ENCODE measurements at regions not wholly inside any gene's neighbourhood (a gene's known extent, or its start where the extent isn't known, plus 50 kb on each side); places are given as distances from the start of the nearest gene placed in this dataset.
"Not testable (repeated sequence)": the region's sequence is repeated elsewhere in the genome, so short reads cannot be mapped to it uniquely, and the experiment has no call there.

DNA sequence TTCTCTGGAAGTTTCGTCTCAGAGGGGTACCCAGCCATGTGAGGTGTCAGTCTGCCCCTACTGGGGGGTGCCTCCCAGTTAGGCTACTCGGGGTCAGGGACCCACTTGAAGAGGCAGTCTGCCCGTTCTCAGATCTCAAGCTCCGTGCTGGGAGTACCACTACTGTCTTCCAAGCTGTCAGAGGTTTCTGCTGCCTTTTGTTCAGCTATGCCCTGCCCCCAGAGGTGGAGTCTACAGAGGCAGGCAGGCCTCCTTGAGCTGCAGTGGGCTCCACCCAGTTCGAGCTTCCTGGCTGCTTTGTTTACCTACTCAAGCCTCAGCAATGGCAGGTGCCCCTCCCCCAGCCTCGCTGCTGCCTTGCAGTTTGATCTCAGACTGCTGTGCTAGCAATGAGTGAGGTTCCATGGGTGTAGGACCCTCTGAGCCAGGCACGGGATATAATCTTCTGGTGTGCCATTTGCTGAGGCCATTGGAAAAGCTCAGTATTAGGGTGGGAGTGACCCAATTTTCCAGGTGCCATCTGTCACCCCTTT is 71.0 kb upstream of the SH3GLB1 start:
- not testable (repeated sequence) for DNase-seq (ENCODE audit: low read depth in 4 of 6, low spot score in 6 of 6); H3K27ac ChIP-seq (ENCODE audit: low read depth, low read length); H3K36me3 ChIP-seq (ENCODE audit: control insufficient read depth, insufficient read depth, low read length); H3K4me1 ChIP-seq (ENCODE audit: control insufficient read depth, insufficient read depth, low read length); H3K9me3 ChIP-seq (ENCODE audit: control insufficient read depth, insufficient read depth, low read length); H3K4me3 ChIP-seq (ENCODE audit: low read depth, low read length); H3K27me3 ChIP-seq (ENCODE audit: control insufficient read depth, insufficient read depth, low read length)
- WGBS (ENCODE audit: insufficient coverage): 88% methylated on average over 3 of the region's 7 CpGs

DNA sequence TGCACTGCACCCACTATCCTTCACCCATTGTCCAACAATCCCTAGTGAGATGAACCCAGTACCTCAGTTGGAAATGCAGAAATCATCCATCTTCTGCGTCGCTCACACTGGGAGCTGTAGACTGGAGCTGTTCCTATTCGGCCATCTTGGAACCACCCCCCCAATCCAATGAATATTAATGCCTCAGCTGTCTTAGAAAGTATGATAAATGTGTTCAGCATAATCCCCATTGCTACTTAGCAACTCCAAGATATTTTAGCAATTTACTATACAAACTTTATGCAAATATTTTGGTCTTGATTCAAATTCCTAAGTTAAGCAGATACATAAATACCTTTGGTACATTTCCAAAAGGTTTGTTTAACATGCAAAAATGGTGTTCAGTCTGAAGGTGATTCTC is 70.5 kb upstream of the SH3GLB1 start:
- WGBS (ENCODE audit: insufficient coverage): no CpG with 5 or more reads among the region's 3 CpGs
- H3K4me1 ChIP-seq (ENCODE audit: control insufficient read depth, insufficient read depth, low read length): no peaks in the 10 kb centered on the region
- H3K4me3 ChIP-seq (ENCODE audit: low read depth, low read length): no peak overlapping the region
- H3K27me3 ChIP-seq (ENCODE audit: control insufficient read depth, insufficient read depth, low read length): no peaks in the 10 kb centered on the region
- H3K36me3 ChIP-seq (ENCODE audit: control insufficient read depth, insufficient read depth, low read length): no peaks in the 10 kb centered on the region
- no peaks in the 10 kb centered on the region for H3K9me3 ChIP-seq (ENCODE audit: control insufficient read depth, insufficient read depth, low read length)
- DNase-seq (ENCODE audit: low read depth in 4 of 6, low spot score in 6 of 6): no peak
- H3K27ac ChIP-seq (ENCODE audit: low read depth, low read length): no peak overlapping the region

GRCh38 chr1:86636898-86637297 is 67.5 kb upstream of the SH3GLB1 start:
- no peak overlapping the region for H3K27ac ChIP-seq (ENCODE audit: low read depth, low read length)
- no peaks in the 10 kb centered on the region for H3K4me1 ChIP-seq (ENCODE audit: control insufficient read depth, insufficient read depth, low read length)
- H3K9me3 ChIP-seq (ENCODE audit: control insufficient read depth, insufficient read depth, low read length): no peaks in the 10 kb centered on the region
- no peak overlapping the region for H3K4me3 ChIP-seq (ENCODE audit: low read depth, low read length)
- no peaks in the 10 kb centered on the region for H3K27me3 ChIP-seq (ENCODE audit: control insufficient read depth, insufficient read depth, low read length)
- DNase-seq (ENCODE audit: low read depth in 4 of 6, low spot score in 6 of 6): no peak
- no peaks in the 10 kb centered on the region for H3K36me3 ChIP-seq (ENCODE audit: control insufficient read depth, insufficient read depth, low read length)

DNA sequence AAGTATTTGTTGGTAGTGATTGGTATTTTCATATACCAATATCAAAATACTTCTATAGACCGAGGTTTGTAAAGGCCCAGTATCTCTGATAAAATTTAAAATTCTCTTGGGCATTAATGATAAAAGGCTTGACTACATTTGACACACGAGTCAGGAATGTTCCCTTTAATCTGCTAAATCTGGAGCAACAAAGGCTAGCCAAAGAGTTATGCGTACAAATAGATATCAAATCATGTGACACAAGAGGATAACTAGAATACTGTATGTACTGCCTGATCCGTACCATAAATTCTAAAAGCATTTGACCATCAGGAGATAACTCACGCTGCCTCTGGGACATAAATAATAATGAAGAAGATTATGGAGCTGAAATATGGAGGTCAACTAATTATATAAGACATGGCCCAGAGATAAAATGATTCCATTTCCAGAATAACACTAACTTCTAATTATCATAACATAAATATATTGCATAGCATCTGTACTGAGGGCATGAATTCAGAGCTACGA is 64.2 kb upstream of the SH3GLB1 start:
- H3K4me1 ChIP-seq (ENCODE audit: control insufficient read depth, insufficient read depth, low read length): no peaks in the 10 kb centered on the region
- H3K27ac ChIP-seq (ENCODE audit: low read depth, low read length): no peak overlapping the region
- no peaks in the 10 kb centered on the region for H3K27me3 ChIP-seq (ENCODE audit: control insufficient read depth, insufficient read depth, low read length)
- H3K4me3 ChIP-seq (ENCODE audit: low read depth, low read length): no peak overlapping the region
- no peak for DNase-seq (ENCODE audit: low read depth in 4 of 6, low spot score in 6 of 6)
- WGBS (ENCODE audit: insufficient coverage): 50% methylated on average over 1 of the region's 6 CpGs
- no peaks in the 10 kb centered on the region for H3K36me3 ChIP-seq (ENCODE audit: control insufficient read depth, insufficient read depth, low read length)
- no peaks in the 10 kb centered on the region for H3K9me3 ChIP-seq (ENCODE audit: control insufficient read depth, insufficient read depth, low read length)

- Histone ChIP-seq H3K4me3 (ENCODE audit: low read depth, low read length) (no peak overlapping the region), H3K4me1 (ENCODE audit: control insufficient read depth, insufficient read depth, low read length) (no peaks in the 10 kb centered on the region), H3K27ac (ENCODE audit: low read depth, low read length) (no peak overlapping the region), H3K27me3 (ENCODE audit: control insufficient read depth, insufficient read depth, low read length) (no peaks in the 10 kb centered on the region), H3K9me3 (ENCODE audit: control insufficient read depth, insufficient read depth, low read length) (no peaks in the 10 kb centered on the region), H3K36me3 (ENCODE audit: control insufficient read depth, insufficient read depth, low read length) (no peaks in the 10 kb centered on the region)
- no peak for DNase-seq (ENCODE audit: low read depth in 4 of 6, low spot score in 6 of 6)
These were observed 63.1 kb upstream of the SH3GLB1 start for GRCh38 chr1:86641318-86641717.

- H3K27ac ChIP-seq (ENCODE audit: low read depth, low read length); H3K4me3 ChIP-seq (ENCODE audit: low read depth, low read length); DNase-seq (ENCODE audit: low read depth in 4 of 6, low spot score in 6 of 6); H3K36me3 ChIP-seq (ENCODE audit: control insufficient read depth, insufficient read depth, low read length); H3K9me3 ChIP-seq (ENCODE audit: control insufficient read depth, insufficient read depth, low read length); H3K27me3 ChIP-seq (ENCODE audit: control insufficient read depth, insufficient read depth, low read length); H3K4me1 ChIP-seq (ENCODE audit: control insufficient read depth, insufficient read depth, low read length): not testable (repeated sequence)
- no CpG with 5 or more reads among the region's 5 CpGs for WGBS (ENCODE audit: insufficient coverage)
These were observed 59.7 kb upstream of the SH3GLB1 start for GRCh38 chr1:86644655-86645054.

- H3K27ac ChIP-seq (ENCODE audit: low read depth, low read length): no peak overlapping the region
- no peak overlapping the region for H3K4me3 ChIP-seq (ENCODE audit: low read depth, low read length)
- no CpG with 5 or more reads among the region's 3 CpGs for WGBS (ENCODE audit: insufficient coverage)
- H3K4me1 ChIP-seq (ENCODE audit: control insufficient read depth, insufficient read depth, low read length): no peaks in the 10 kb centered on the region
- no peak for DNase-seq (ENCODE audit: low read depth in 4 of 6, low spot score in 6 of 6)
- no peaks in the 10 kb centered on the region for H3K36me3 ChIP-seq (ENCODE audit: control insufficient read depth, insufficient read depth, low read length)
- no peaks in the 10 kb centered on the region for H3K27me3 ChIP-seq (ENCODE audit: control insufficient read depth, insufficient read depth, low read length)
- no peaks in the 10 kb centered on the region for H3K9me3 ChIP-seq (ENCODE audit: control insufficient read depth, insufficient read depth, low read length)
These were observed 58.5 kb upstream of the SH3GLB1 start for GRCh38 chr1:86645851-86646250.

DNA sequence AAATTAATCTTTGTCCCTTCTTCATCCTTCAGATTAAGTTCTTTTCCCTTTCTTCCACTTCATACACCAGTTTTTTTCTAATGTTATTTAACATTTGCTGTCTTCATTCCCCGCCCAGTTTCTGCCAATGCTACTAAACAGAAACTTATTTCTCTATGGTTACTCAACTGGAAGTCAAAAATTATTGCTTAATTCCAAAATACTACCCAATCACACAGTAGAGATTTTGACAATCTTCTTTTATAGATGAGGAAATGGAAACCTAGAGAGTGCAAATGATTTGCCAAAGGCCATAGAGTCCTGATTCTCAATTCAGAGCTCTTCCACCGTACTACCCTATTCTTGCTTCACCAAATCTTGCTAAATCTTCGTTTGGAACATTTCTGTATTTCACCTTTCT is 58.1 kb upstream of the SH3GLB1 start:
- Histone ChIP-seq H3K9me3 (ENCODE audit: control insufficient read depth, insufficient read depth, low read length) (no peaks in the 10 kb centered on the region), H3K4me1 (ENCODE audit: control insufficient read depth, insufficient read depth, low read length) (no peaks in the 10 kb centered on the region), H3K27ac (ENCODE audit: low read depth, low read length) (no peak overlapping the region), H3K4me3 (ENCODE audit: low read depth, low read length) (no peak overlapping the region), H3K36me3 (ENCODE audit: control insufficient read depth, insufficient read depth, low read length) (no peaks in the 10 kb centered on the region), H3K27me3 (ENCODE audit: control insufficient read depth, insufficient read depth, low read length) (no peaks in the 10 kb centered on the region)
- 100% methylated on average over 1 of the region's 3 CpGs for WGBS (ENCODE audit: insufficient coverage)
- DNase-seq (ENCODE audit: low read depth in 4 of 6, low spot score in 6 of 6): no peak

DNA sequence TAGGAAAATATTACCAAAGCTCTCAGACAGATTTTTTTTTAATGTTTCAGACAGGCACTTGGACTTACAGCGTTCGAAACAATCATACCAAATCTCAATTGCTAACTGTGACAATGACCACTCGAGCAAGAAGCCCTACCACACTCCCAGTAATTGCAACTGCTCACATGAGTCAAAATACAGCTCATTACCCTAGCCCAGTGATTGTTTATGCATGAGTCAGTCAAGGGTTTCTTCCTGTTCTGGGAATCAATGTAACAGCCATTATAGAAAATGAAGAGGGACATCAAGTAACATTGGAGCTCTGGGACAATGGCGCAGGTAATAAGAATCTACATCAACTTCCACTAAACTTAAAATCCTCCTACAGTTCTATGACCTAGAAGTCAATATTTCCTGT is 56.1 kb upstream of the SH3GLB1 start:
- no peaks in the 10 kb centered on the region for H3K9me3 ChIP-seq (ENCODE audit: control insufficient read depth, insufficient read depth, low read length)
- peak in 1 of 6 donors; percentile 58 for DNase-seq (ENCODE audit: low read depth in 4 of 6, low spot score in 6 of 6)
- H3K4me1 ChIP-seq (ENCODE audit: control insufficient read depth, insufficient read depth, low read length): no peaks in the 10 kb centered on the region
- H3K4me3 ChIP-seq (ENCODE audit: low read depth, low read length): no peak overlapping the region
- H3K27me3 ChIP-seq (ENCODE audit: control insufficient read depth, insufficient read depth, low read length): no peaks in the 10 kb centered on the region
- no peak overlapping the region for H3K27ac ChIP-seq (ENCODE audit: low read depth, low read length)
- no peaks in the 10 kb centered on the region for H3K36me3 ChIP-seq (ENCODE audit: control insufficient read depth, insufficient read depth, low read length)
- 87% methylated on average over 2 of the region's 4 CpGs for WGBS (ENCODE audit: insufficient coverage)

GRCh38 chr1:86649618-86650017 is 54.8 kb upstream of the SH3GLB1 start:
- Histone ChIP-seq H3K4me1 (ENCODE audit: control insufficient read depth, insufficient read depth, low read length) (no peaks in the 10 kb centered on the region), H3K9me3 (ENCODE audit: control insufficient read depth, insufficient read depth, low read length) (no peaks in the 10 kb centered on the region), H3K4me3 (ENCODE audit: low read depth, low read length) (no peak overlapping the region), H3K36me3 (ENCODE audit: control insufficient read depth, insufficient read depth, low read length) (no peaks in the 10 kb centered on the region), H3K27me3 (ENCODE audit: control insufficient read depth, insufficient read depth, low read length) (no peaks in the 10 kb centered on the region), H3K27ac (ENCODE audit: low read depth, low read length) (no peak overlapping the region)
- DNase-seq (ENCODE audit: low read depth in 4 of 6, low spot score in 6 of 6): no peak
- 85% methylated on average over 12 of the region's 14 CpGs for WGBS (ENCODE audit: insufficient coverage)

Data from spinal cord (tissue), 9 donors.